Medulla oblongata (tissue), 1 donor: ENCODE measurements at regions not wholly inside any gene's neighbourhood (a gene's known extent, or its start where the extent isn't known, plus 50 kb on each side); places are given as distances from the start of the nearest gene placed in this dataset.
"Not testable (repeated sequence)": the region's sequence is repeated elsewhere in the genome, so short reads cannot be mapped to it uniquely, and the experiment has no call there.

Source experiments
- DNase-seq: peaks from one replicate; pipeline ENCODE4 v3.0.0-alpha.2; 2015; ENCODE audit errors: extremely low spot score

DNA sequence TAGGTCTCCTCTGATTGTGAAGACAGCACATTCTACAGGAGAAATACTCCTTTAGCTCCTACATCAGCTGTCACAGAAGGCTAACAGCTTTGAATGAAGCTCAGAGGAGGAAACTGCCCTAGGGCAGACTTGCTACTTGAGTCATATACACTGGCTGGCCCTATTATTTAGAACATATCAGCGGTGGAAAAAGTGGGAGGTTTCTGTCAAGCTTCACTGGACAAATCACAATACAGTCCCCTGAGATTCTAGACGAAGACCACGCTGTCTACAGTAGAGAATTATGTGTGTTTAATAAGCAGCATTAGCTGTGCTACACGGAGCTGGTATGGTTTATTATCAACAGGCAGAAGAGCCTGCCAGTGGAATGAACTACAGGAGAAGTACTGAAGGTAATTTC is 230.9 kb upstream of the FSIP2 start:
- DNase-seq: no peak

DNA sequence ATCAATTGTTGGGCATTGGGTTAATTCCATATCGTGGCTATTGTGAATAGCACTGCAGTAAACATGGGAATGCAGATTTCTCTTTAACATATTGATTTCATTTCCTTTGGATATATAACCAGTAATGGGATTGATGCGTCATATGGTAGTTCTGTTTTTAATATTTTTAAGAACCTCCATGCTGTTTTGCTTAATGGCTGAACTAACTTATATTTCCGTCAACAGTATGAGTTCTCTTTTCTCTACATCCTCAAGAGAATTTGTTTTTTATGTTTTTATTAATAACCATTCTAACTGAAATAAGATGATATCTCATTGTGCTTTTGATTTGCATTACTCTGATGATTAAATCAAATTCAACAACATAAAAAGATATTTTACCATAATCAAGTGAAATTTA is 228.5 kb upstream of the FSIP2 start:
- no peak for DNase-seq

DNA sequence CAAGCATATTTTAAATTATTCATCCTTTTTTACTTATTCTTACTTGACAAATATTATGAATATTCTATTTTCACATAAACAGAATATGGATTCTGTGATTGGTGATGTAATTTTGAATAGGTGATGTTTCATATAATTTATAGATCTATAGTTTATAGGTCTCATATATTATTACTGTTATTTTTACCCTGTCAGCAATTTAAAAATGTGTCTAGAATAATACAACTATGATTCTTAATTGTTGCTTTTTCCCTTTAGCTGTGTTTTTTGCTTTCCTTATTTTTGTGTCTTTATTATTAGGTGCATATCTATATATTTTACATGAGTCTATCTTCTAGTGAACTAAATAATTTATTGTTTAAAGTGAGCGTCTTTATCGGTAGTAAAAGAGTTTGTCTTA is 226.7 kb upstream of the FSIP2 start:
- no peak for DNase-seq

DNA sequence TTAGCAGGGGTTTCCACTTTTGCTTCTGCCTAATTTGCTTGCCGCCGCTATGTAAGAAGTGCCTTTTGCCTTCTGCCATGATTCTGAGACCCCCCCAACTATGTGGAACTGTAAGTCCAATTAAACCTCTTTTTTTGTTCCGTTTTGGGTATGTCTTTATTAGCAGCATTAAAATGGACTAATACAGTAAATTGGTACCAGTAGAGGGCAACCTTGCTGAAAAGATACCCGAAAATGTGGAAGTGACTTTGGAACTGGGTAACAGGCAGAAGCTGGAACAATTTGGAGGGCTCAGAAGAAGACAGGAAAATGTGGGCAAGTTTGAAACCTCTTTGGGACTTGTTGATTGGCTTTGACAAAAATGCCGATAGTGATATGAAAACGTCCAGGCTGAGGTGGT is 216.1 kb upstream of the FSIP2 start:
- DNase-seq: no peak

DNA sequence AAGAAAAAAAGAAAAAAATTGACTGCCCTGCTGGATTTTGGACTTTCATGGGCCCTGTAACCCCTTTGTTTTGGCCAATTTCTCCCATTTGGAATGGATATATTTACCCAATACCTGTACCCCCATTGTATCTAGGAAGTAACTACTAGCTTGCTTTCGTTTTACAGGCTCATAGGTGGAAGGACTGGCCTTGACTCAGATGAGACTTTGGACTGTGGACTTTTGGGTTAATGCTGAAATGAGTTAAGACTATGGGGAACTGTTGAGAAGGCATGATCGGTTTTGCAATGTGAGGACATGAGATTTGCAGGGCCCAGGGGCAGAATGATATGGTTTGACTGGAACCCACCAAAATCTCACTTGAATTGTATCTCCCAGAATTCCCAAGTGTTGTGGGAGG is 214.4 kb upstream of the FSIP2 start:
- not testable (repeated sequence) for DNase-seq

DNA sequence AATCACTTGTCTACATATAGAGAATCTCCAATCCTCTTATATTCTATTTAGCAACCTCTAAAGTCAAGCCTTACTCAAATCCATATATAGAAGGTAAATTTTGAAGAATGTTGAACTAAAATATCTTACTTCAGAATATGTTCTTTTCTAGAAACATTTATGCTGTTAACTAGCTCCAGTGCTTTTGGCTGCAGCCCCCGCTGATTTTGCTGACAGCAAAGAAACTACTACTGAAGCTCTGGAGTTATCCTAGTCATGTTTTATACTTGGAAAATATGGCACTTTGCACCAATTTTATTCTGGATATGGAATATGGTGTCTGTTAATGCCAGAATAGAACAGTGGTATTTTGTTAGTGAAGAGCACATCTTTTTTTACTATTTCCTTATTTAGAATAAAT is 212.4 kb upstream of the FSIP2 start:
- DNase-seq: no peak

DNA sequence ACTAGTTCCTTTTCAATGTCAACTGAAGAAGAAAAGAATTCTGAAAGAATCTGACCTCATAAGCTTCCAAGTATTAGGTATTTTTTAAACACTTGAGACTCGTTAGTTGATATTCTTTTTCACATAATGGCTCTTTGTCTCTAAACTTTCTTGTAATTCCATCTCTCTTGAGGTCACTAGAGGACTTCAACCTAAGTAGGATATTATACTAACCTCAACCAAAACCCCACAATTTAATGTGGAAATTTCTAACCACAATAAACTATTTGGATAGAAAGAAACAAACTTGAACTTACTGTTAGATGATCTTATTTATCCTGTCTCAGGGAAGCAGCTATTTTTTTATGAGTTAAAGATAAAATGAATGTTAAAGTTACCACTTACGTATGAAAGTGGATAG is 206.9 kb upstream of the FSIP2 start:
- no peak for DNase-seq

DNA sequence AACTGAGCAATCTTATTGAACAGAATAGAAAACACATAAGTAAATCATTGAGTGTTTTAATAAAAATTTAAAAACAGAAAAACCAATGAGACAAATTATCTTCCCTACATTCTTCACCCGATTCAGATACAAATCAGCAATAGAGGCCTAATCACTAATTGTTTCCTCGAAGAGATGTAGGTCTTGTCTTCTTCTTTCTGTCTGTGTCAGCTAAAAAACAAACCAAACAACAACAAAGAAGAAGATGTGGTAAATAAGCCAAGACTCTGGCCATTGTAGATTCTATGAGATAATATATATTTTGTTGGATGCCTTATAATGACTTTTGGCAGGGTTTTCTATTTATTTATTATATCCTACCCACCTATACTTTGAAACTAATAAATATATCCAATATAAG is 200.9 kb upstream of the FSIP2 start:
- DNase-seq: no peak

DNA sequence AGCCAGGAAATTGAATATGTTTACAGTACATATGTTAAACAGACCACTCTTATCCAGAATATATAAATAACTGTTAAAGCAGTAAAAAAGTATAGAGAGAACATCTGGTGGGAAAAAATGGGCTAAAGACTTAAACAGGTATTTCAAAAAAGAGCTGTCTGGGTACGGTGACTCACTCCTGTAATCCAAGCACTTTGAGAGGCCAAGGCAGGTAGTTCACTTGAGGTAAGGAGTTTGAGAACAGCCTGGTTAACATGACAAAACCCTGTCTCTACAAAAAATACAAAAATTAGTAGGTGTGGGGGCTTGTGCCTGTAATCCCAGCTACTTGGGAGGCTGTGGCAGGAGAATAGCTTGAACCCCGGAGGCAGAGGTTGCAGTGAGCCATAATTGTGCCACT is 171.4 kb upstream of the FSIP2 start:
- DNase-seq: no peak

DNA sequence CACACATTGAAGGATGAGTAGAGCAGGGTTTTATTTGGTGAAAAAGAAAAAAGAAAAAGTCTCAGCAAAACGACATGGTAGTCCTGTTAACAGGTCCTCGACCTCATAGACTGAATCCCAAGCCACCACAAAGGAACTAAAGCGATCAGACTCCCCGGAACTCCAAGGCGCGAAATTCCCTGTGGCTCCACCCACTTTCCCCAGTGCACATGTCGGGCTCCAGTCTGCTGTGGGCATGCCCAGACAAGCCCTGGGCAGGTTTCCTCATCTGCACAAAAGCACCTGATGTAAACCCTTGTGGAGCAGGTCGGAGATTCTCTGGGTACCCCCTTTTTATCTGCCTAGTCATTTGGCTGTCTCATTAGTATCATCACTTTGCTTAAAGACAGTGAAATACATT is 170.7 kb upstream of the FSIP2 start:
- no peak for DNase-seq

DNA sequence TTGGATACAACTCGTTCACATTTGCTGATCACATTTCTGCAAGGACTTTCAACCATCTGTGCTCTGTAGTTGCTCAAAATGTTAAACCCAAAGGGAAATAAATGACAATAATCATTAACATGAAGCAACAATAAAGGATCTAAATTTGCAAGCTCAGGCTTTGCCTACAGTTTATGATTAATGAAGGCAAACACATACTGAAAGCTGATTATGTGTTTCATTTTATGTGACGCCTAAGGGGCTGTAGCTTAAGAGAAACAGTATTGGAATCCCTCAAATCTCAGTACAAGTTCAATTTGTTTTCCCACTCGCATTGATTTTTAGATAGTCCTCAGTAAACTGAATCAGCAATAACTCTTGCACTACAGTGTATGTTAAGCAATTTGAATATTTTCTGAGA is 160.3 kb upstream of the FSIP2 start:
- DNase-seq: no peak

DNA sequence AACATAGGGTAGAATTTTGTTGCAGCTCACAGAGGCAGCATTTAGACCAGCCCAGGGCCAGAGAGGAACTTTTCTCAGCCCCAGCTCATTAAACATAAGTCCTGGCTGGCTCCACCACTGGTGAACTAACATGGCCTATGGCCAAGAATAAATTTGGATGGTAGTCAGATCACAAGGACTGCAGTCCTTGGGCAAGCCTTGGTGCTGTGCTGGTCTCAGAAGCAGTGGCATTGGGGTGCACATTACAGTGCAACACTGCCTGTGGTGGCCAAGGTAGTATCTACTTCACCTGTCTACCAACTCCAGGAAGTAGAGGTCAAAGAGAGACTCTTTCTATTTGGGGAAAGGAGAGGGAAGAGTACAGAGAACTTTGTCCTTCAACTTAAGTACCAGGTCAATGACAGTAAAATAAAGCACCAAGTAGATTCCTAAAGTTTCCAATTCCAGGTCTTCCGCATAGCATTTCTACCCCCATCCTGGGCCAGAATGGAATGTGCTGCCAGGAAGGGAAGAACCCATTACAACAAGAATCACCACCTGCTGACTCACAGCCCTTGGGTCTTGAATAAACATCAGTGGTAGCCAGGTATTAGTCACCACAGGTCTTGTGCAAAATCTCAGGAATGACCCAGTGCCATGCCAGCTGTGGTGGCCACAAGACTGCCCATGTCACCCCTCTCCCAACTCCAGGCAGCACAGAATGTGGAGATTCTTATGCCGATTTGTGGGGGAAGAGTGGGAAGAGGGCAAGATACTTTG is 155.4 kb upstream of the FSIP2 start:
- no peak for DNase-seq

DNA sequence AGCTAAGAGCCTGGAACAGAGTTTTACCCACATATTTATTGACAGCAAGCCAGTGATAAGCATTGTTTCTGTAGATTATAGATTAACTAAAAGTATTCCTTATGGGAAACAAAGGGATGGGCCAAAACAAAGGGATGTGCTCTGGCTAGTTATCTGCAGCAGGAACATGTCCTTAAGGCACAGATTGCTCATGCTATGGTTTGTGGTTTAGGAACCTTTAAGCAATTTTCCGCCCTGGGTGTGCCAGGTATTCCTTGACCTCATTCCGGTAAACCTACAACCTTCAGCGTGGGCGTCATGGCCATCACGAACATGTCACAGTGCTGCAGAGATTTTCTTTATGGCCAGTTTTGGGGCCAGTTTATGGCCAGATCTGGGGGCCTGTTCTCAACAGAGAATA is 153.4 kb upstream of the FSIP2 start:
- DNase-seq: not testable (repeated sequence)

DNA sequence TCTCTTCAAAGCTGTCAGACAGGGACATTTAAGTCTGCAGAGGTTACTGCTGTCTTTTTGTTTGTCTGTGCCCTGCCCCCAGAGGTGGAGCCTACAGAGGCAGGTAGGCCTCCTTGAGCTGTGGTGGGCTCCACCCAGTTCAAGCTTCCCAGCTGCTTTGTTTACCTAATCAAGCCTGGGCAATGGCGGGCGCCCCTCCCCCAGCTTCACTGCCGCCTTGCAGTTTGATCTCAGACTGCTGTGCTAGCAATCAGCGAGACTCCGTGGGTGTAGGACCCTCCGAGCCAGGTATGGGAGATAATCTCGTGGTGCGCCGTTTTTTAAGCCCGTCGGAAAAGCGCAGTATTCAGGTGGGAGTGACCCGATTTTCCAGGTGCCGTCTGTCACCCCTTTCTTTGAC is 147.3 kb upstream of the FSIP2 start:
- not testable (repeated sequence) for DNase-seq

DNA sequence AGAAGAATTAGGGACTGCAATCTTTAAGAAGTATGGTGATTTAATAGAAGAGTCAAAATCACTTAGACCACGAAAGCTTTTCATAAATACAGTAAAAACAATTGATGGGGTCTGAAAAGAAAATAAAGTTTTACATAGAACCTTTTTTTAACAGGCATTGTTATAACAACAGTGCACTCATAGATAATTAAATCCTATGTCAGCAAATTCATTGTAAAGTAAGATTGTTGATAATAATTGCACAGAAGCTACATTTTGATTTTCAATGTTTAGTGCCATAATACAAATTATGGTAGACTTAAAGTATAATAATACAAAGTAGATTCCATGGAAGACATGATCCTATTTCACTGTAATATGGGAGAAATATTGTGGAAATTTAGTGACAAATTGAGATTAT is 130.7 kb upstream of the FSIP2 start:
- no peak for DNase-seq

DNA sequence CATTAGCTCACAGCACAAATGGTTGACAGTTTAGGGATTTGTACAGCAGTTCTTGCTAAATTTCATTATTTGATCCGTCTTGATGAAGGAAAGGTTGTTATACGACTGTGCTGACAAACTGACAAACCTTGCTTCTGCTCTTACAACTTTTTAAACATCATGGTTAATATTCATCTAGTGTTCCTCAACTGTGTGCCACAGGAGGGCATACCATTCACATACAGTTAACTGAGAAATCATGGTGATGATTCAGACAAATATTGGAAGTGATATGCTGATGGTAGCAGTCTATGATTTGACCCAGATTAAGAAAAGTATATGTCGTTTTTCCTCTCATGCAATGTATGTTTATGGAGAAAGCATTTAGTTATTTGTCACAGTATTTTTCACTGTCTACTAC is 129.8 kb upstream of the FSIP2 start:
- no peak for DNase-seq

DNA sequence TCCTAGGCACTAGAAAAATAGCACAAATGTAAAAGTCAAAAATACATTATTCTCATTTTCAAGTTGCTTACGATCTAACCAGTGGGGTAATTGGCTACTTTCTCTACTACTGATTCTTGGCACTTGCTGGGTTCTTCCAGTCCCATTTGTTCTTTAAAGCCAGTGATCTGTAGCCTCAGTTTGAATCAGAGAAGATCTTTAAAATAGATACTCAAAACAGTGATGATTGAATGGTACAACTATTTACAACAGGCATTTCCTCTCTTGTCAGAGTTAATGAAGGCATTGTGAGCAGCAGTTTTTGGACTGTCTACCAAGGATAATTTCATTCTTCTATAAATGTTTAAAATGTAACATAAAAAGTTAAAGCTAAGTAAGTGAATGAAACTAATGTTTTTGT is 128.3 kb upstream of the FSIP2 start:
- no peak for DNase-seq

DNA sequence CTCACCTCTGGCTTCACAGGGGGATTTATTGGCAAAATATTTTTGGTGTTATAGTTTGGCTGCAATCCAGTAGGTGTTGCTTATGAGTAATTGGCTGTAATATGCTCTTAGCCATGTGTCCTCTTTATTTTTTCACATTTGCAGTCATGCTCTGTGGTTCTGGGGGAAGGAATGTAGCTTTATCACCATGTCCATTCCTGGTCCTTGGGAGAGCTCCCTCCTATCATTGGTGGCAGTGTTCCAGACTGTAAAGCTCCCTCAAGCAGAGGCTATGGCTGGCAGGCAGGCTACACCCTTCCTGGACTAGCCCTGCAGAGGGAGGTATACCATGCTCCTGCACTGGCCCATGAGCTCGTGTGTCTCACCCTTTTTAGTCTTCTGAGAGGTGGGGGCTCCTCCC is 120.0 kb upstream of the FSIP2 start:
- DNase-seq: no peak

DNA sequence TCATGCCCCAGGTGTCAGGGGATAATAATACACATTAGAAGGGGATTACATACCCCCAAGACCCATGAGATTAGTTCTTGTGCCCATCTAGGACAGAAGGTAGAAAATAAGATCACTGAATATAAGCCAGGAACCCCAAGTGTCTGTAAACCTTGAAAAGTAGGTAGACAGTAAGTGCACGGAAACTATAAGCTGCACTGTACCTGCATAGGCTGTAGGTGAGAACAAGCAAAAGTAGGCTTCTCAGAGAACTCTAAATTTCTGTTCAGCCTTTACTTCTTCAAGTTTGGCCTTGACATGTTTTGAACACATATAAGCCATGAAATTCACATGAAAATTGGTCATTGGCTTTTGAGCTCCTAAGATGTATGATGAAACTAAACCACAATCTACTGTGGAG is 113.0 kb upstream of the FSIP2 start:
- DNase-seq: no peak

DNA sequence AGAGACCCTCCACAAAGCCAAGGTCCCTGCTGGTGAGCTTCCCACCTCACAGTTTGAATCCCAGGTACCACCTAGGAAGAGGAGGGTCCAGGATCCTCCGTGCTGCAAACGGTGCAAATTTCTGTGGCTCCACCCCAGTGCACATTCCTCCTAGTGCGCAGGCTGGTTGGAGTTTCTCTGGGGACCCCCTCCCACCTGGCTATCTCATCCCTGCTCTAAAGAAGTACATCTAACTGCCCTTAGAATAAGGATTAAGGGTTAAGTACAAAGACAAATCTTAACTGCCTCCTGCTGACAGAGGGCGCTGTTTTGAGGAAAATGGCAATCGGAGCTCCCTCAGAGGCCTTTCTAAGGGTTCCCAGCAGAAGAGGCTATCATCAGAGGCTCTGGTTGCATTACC is 109.6 kb upstream of the FSIP2 start:
- DNase-seq: no peak

DNA sequence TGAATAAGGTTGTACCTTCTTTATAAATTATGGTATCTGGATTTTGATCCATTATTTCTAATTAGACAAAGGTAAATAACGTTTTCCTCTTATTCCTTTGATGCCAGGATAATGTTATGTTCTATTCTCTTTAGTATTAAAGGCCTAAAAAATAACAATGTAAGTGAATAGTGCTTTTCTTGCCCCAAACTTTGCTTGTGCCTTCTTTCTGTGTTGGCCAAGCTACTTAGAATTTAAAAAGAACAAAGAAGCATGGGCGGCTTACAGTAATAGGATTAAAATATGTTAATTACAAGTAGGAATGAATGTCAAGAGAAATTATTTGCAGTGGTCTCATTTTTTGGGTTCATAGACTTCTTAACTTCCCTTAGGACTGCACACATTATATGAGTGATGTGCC is 105.0 kb upstream of the FSIP2 start:
- DNase-seq: no peak

DNA sequence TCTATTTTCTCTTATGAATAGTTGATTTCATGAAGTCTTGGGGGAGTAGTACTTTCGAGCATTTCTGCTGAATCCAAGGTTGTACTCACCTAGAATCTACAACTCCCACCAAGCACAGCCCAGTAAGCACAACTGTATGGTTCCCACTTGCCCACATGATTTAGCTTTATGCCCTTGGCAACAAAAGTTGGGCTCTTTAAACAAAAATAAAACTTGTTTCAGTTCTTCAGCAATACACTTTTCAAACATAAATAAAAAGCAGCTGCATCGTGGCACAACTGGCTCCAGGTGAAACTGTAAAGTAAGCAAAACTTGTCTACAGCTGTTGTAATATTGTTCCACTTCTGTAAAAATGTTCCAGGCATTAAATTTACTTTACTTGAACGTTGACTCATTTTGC is 99.8 kb upstream of the FSIP2 start:
- DNase-seq: no peak

DNA sequence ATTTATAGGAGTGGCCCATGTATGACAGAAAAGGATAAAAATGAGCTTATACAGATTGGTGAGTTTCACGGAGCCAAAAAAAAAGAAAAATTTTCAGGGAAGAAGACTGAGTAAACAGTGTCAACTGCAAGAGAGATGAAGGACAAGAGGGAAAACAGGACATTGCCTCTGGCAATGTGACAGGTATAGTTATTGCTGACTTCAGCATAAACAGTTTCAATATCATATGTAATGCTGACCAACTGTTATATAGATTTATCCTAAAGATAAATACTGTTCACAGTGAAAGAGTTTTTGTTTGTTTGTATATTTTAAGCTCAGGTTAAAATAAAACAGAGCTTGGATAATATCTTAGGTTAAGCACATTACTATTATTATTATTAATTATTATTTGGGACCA is 98.0 kb upstream of the FSIP2 start:
- no peak for DNase-seq

DNA sequence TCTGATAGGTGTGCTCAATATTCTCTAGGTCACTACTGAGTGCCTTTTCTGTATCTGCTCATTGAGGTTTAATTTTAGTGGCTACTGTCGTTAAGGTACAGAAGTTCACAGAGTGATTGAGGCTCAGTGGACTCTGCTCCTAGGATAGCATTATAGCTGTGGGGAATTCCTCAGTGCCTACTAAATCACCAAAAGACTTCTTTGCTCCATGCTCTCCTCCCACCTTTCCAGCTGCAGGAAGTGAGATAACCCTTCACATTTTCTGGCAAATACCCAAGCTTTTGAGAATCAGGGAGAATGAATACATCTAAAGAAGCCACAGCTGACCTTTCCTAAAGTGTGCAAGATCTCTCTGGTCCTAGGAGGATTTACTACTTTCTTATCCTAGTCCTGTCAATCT is 95.2 kb upstream of the FSIP2 start:
- no peak for DNase-seq
